CD14-positive monocyte (primary cell): ENCODE measurements at regions not wholly inside any gene's neighbourhood (a gene's known extent, or its start where the extent isn't known, plus 50 kb on each side); places are given as distances from the start of the nearest gene placed in this dataset.

Experiments
- DNase-seq, 3 donors: peaks; one replicate each; pipeline ENCODE4 v3.0.0-alpha.2; 2011 to 2022
- H2AFZ ChIP-seq: 2 replicates; pipeline ENCODE4 v1.6.0; 2012; ENCODE audit warnings: mild to moderate bottlenecking, low read depth, low read length, inconsistent platforms; ENCODE audit not compliant: insufficient read depth, poor library complexity, severe bottlenecking
- H3K27ac ChIP-seq, 2 donors: 1 replicate in 1 of 2; 2 replicates in 1 of 2; pipeline ENCODE4 v1.5.1; 2012 to 2013; ENCODE audit warnings: low read length in 2 of 2, control low read depth in 1 of 2, inconsistent platforms in 1 of 2, low read depth in 1 of 2, mild to moderate bottlenecking in 1 of 2
- H3K27me3 ChIP-seq, 2 donors: one replicate each; pipeline versions ENCODE4 v1.6.0 to v1.6.1; 2011 to 2013; ENCODE audit warnings: low read length in 2 of 2; ENCODE audit not compliant: control insufficient read depth in 2 of 2, insufficient read depth in 2 of 2
- H3K36me3 ChIP-seq, 2 donors: replicated peaks in 1 of 2; 1 replicate in 1 of 2; 2 replicates in 1 of 2; pipeline versions ENCODE4 v1.5.1 to v1.6.1; 2012 to 2013; ENCODE audit warnings: low read length in 2 of 2, control low read depth in 1 of 2, inconsistent platforms in 1 of 2, mild to moderate bottlenecking in 1 of 2; ENCODE audit not compliant: insufficient read depth in 2 of 2, control insufficient read depth in 1 of 2
- H3K4me1 ChIP-seq, 2 donors: 1 replicate in 1 of 2; 2 replicates in 1 of 2; pipeline versions ENCODE4 v1.5.1 to v1.6.1; 2012 to 2013; ENCODE audit warnings: low read length in 2 of 2, control low read depth in 1 of 2, inconsistent platforms in 1 of 2, mild to moderate bottlenecking in 1 of 2, moderate library complexity in 1 of 2; ENCODE audit not compliant: insufficient read depth in 2 of 2, control insufficient read depth in 1 of 2
- H3K4me2 ChIP-seq: replicated peaks from 2 replicates; pipeline ENCODE3; 2012; ENCODE audit warnings: low read length, moderate library complexity, mild to moderate bottlenecking; ENCODE audit not compliant: poor library complexity, severe bottlenecking; ENCODE audit errors: extremely low read depth
- H3K4me3 ChIP-seq, 3 experiments: fragments of 200-600 bp in 1 of 3; sonication (generic) in 1 of 3; replicated peaks in 1 of 3; 1 replicate in 2 of 3; 2 replicates in 1 of 3; pipeline ENCODE4 v1.5.1; 2011 to 2013; ENCODE audit warnings: low read length in 3 of 3, mild to moderate bottlenecking in 3 of 3, control low read depth in 2 of 3, low read depth in 2 of 3, inconsistent platforms in 1 of 3, moderate library complexity in 1 of 3
- H3K79me2 ChIP-seq: 2 replicates; pipeline ENCODE4 v1.6.0; 2012; ENCODE audit warnings: mild to moderate bottlenecking, control low read depth, inconsistent platforms, low read length, moderate library complexity; ENCODE audit not compliant: insufficient read depth
- H3K9ac ChIP-seq: 2 replicates; pipeline ENCODE4 v1.6.0; 2017; ENCODE audit warnings: low read length, mild to moderate bottlenecking; ENCODE audit not compliant: insufficient read depth, poor library complexity, severe bottlenecking
- H3K9me3 ChIP-seq, 2 donors: replicated peaks in 1 of 2; 1 replicate in 1 of 2; 2 replicates in 1 of 2; pipeline versions ENCODE4 v1.5.1 to v1.6.1; 2012 to 2013; ENCODE audit warnings: low read length in 2 of 2, control low read depth in 1 of 2; ENCODE audit not compliant: control insufficient read depth in 1 of 2, insufficient read depth in 1 of 2
- H4K20me1 ChIP-seq: 2 replicates; pipeline ENCODE4 v1.6.0; 2012; ENCODE audit warnings: mild to moderate bottlenecking, low read length, control low read depth, moderate library complexity; ENCODE audit not compliant: insufficient read depth
- H3K27ac Mint-ChIP-seq, 7 donors: one replicate each; pipeline ENCODE4 v1.8.0; 2020; ENCODE audit warnings: mild to moderate bottlenecking in 7 of 7, mixed read lengths in 7 of 7, moderate library complexity in 6 of 7, inconsistent platforms in 2 of 7
- H3K27me3 Mint-ChIP-seq, 3 donors: one replicate each; pipeline ENCODE4 v1.8.0; 2021 to 2022; ENCODE audit warnings: low read depth in 3 of 3, mild to moderate bottlenecking in 3 of 3, mixed read lengths in 3 of 3, moderate library complexity in 3 of 3, inconsistent platforms in 1 of 3
- H3K36me3 Mint-ChIP-seq, 2 donors: one replicate each; pipeline ENCODE4 v1.8.0; 2020; ENCODE audit warnings: mixed read lengths in 2 of 2, inconsistent platforms in 1 of 2, mild to moderate bottlenecking in 1 of 2
- H3K4me1 Mint-ChIP-seq: one replicate; pipeline ENCODE4 v1.8.0; 2020; ENCODE audit warnings: mild to moderate bottlenecking, mixed read lengths
- H3K4me3 Mint-ChIP-seq, 2 donors: one replicate each; pipeline ENCODE4 v1.8.0; 2020; ENCODE audit warnings: mild to moderate bottlenecking in 2 of 2, mixed read lengths in 2 of 2, moderate library complexity in 1 of 2
- H3K9me3 Mint-ChIP-seq, 7 donors: one replicate each; pipeline ENCODE4 v1.8.0; 2020 to 2022; ENCODE audit warnings: mixed read lengths in 7 of 7, mild to moderate bottlenecking in 6 of 7, moderate library complexity in 6 of 7, inconsistent platforms in 2 of 7
- WGBS: methylation state at CpG from one replicate; pipeline ENCODE4 v1.1.5; 2013; ENCODE audit warnings: missing lambda C conversion rate; ENCODE audit not compliant: insufficient coverage; 5-methylcytosine and 5-hydroxymethylcytosine counted together
- intact Hi-C, 2 donors: fragments of 100-400 bp; cut with micrococcal nuclease; formaldehyde crosslinking; loops; one replicate each; pipeline versions ENCODE4 v1.15.0 to v1.15.1; 2023
- TF ChIP-seq, protein P1 (sequence below): fragments of 200-600 bp; IDR thresholded peaks from one replicate; pipeline ENCODE4 v1.8.0; 2022; ENCODE audit warnings: antibody characterized with exemption, mild to moderate bottlenecking

DNA sequence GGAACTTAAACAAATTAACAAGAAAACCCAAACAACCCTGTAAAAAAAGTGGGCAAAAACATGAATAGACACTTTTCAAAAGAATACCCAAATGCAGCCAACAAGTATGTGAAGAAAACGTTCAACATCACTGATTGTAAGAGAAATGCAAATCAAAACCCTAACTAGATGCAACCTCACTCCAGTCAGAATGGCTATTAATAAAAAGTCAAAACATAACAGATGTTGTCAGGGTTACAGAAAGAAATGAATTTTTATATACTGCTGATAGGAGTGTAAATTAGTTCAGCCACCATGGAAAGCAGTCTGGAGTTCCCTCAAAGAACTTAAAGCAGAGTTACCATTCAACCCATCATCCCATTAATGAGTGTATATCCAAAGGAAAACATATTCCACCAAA, 479.0 kb downstream of the MTRR start:
- intact Hi-C loops, result no loop called here
- Histone ChIP-seq H3K9ac (no peak overlapping the region), H4K20me1 (no peaks in the 10 kb centered on the region), H3K27me3 (no peaks in the 10 kb centered on the region), H3K4me1 (no peaks in the 10 kb centered on the region), H2AFZ (no peak overlapping the region), H3K9me3 (no peaks in the 10 kb centered on the region), H3K79me2 (no peaks in the 10 kb centered on the region), H3K36me3 (no peaks in the 10 kb centered on the region), H3K4me2 (no peak overlapping the region), H3K27ac (no peak overlapping the region), H3K4me3 (no peak overlapping the region)
- Mint-ChIP-seq H3K27ac (no peak overlapping the region), H3K36me3 (no peaks in the 10 kb centered on the region), H3K9me3 (peaks cover 0 to 7% (median 2%) of the 10 kb centered on the region in 7 donors), H3K27me3 (peaks cover 1 to 8% (median 7%) of the 10 kb centered on the region in 3 donors), H3K4me3 (no peak overlapping the region), H3K4me1 (no peaks in the 10 kb centered on the region)
- no CpG with 5 or more reads among the region's 1 CpG for WGBS
- TF ChIP-seq, protein P1, sequence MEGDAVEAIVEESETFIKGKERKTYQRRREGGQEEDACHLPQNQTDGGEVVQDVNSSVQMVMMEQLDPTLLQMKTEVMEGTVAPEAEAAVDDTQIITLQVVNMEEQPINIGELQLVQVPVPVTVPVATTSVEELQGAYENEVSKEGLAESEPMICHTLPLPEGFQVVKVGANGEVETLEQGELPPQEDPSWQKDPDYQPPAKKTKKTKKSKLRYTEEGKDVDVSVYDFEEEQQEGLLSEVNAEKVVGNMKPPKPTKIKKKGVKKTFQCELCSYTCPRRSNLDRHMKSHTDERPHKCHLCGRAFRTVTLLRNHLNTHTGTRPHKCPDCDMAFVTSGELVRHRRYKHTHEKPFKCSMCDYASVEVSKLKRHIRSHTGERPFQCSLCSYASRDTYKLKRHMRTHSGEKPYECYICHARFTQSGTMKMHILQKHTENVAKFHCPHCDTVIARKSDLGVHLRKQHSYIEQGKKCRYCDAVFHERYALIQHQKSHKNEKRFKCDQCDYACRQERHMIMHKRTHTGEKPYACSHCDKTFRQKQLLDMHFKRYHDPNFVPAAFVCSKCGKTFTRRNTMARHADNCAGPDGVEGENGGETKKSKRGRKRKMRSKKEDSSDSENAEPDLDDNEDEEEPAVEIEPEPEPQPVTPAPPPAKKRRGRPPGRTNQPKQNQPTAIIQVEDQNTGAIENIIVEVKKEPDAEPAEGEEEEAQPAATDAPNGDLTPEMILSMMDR, result no peak
- DNase-seq, result no peak

DNA sequence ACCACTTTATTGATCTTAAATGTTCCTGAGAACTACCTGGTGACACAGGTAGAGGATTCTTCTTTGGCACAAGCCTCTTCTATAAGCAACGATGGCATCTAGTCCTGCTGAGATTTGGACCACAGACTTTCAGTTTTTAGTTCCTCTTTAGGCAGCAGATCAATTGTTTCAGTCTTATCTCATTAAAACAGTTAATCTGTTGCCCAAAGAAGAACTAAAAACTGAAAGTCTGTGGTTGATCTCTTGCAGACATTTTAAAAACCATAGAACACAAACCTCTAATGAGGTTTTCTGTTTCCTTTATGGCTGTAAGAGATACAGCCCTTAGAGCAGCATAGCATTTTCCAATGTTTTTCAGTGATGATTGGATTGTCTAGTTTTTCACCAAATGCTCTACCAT, 480.9 kb downstream of the MTRR start:
- Mint-ChIP-seq H3K27me3 (peaks cover 1 to 8% (median 4%) of the 10 kb centered on the region in 3 donors), H3K36me3 (no peaks in the 10 kb centered on the region), H3K9me3 (peaks cover 0 to 4% (median 1%) of the 10 kb centered on the region in 7 donors), H3K27ac (no peak overlapping the region), H3K4me3 (no peak overlapping the region), H3K4me1 (no peaks in the 10 kb centered on the region)
- Histone ChIP-seq H3K9ac (no peak overlapping the region), H3K27ac (no peak overlapping the region), H3K36me3 (no peaks in the 10 kb centered on the region), H3K4me3 (no peak overlapping the region), H3K4me1 (no peaks in the 10 kb centered on the region), H4K20me1 (no peaks in the 10 kb centered on the region), H3K9me3 (no peaks in the 10 kb centered on the region), H3K4me2 (no peak overlapping the region), H2AFZ (no peak overlapping the region), H3K79me2 (no peaks in the 10 kb centered on the region), H3K27me3 (no peaks in the 10 kb centered on the region)
- intact Hi-C loops, result no loop called here
- WGBS, result 0% methylated on average over 1 of the region's 1 CpG
- TF ChIP-seq, protein P1, result no peak
- DNase-seq, result no peak
